Right lobe of liver (tissue), 6 donors: ENCODE measurements at regions not wholly inside any gene's neighbourhood (a gene's known extent, or its start where the extent isn't known, plus 50 kb on each side); places are given as distances from the start of the nearest gene placed in this dataset.

Experiments
- ATAC-seq, 4 donors: fragments of 200-7000 bp; cut with Tn5 transposase; one replicate each; pipeline ENCODE4 v1.9.1; 2020; ENCODE audit warnings: mild to moderate bottlenecking in 4 of 4, moderate library complexity in 4 of 4
- DNase-seq, 3 donors: peaks; one replicate each; pipeline ENCODE4 v3.0.0-alpha.2; 2020
- H3K27ac ChIP-seq, 3 donors: fragments of 200-600 bp; one replicate each; pipeline ENCODE4 v1.8.0; 2022
- H3K27me3 ChIP-seq, 2 donors: fragments of 200-600 bp; one replicate each; pipeline ENCODE4 v1.8.0; 2022
- H3K36me3 ChIP-seq, 4 donors: fragments of 200-600 bp; sonication (generic) in 1 of 4; one replicate each; pipeline versions ENCODE4 v1.5.1 to v1.8.0; 2017 to 2022; ENCODE audit warnings: control low read depth in 1 of 4
- H3K4me1 ChIP-seq, 4 donors: fragments of 200-600 bp; sonication (generic) in 1 of 4; one replicate each; pipeline versions ENCODE4 v1.5.1 to v1.8.0; 2017 to 2022; ENCODE audit warnings: control low read depth in 1 of 4
- H3K4me3 ChIP-seq, 3 donors: fragments of 200-600 bp; one replicate each; pipeline ENCODE4 v1.8.0; 2022
- H3K9me3 ChIP-seq, 4 donors: fragments of 200-600 bp; sonication (generic) in 1 of 4; one replicate each; pipeline versions ENCODE4 v1.5.1 to v1.8.0; 2017 to 2022; ENCODE audit warnings: control low read depth in 1 of 4
- CTCF ChIP-seq, 4 donors: fragments of 200-600 bp in 3 of 4; fragments of 450-650 bp in 1 of 4; IDR thresholded peaks; one replicate each; pipeline versions ENCODE4 v1.5.1 to v1.8.0; 2016 to 2022; ENCODE audit warnings: antibody characterized with exemption in 4 of 4, mild to moderate bottlenecking in 2 of 4
- POLR2A ChIP-seq: fragments of 450-650 bp; IDR thresholded peaks from one replicate; pipeline ENCODE4 v1.6.1; 2017; ENCODE audit warnings: antibody characterized with exemption, mild to moderate bottlenecking
- WGBS: methylation state at CpG from one replicate; pipeline ENCODE4 v1.1.6; 2018; ENCODE audit warnings: low coverage, low lambda C conversion rate; ENCODE audit not compliant: insufficient coverage; ENCODE audit errors: missing lambda C conversion rate; 5-methylcytosine and 5-hydroxymethylcytosine counted together
- intact Hi-C, 2 donors: fragments of 100-400 bp; cut with DNase I; formaldehyde crosslinking; loops; one replicate each; pipeline versions ENCODE4 v1.11.2 to v1.14.1; 2022
- donor health status: DM: no; HTN: yes; CAD: no.
- donor health status: DM: no; HTN: no; CAD: no.
- donor health status: DM: no; HTN: no; CAD: no.
- donor health status: DM: no; HTN: yes; CAD: no.
- donor health status: DM: no; HTN: yes; CAD: no.

DNA sequence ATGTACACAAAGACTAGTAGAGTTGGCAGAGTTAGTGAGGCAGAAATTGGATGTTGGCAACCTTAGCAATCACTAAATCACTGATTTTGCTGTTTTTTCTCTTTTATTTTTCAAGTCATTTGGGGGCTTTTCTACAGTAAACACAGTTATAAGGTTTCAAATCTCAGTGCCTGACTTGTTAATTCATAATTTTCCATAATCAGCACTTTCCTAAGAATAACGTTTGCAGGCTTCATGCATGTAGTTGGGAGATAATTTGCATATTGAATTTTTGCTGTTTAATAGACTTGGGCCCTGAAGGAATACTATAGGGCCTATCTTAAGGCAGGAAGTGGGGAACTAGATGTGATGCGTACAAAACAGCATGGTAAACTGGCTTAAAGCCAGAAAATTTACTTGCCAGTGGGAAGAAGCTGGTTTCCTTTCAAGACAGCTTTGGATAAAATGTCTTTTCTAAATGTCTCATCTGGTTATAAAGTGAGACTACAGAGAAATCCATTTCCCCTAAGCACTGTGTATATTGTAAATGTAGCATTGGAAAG lies 127.2 kb upstream of the SMIM21 start:
- WGBS = 33% methylated on average over 2 of the region's 2 CpGs
- DNase-seq (no peak), ATAC-seq (no peak)

DNA sequence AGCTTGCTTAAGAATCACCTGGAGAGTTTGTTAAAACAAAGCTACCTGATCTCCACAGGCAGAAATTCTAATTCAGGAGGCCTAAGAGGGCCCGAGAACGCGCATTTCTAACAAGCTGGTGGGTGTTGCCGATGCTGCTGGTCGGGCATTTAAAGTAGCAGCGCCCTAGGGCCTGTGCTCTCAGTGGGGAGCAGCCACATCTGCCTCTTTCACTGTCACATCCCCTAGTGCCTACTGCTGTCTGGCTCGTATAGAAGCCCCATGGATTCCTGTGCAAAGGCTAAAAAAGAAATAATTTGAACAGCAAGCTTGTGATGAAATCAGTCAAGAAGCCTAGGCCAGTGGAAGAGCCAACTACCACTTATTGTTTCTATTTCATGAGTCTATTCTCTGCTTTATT lies 126.7 kb upstream of the SMIM21 start:
- DNase-seq (no peak), ATAC-seq (no peak)
- intact Hi-C loops = no loop called here
- no peaks in the 10 kb centered on the region for H3K36me3 ChIP-seq
- TF ChIP-seq POLR2A = no peak
- no peak for TF ChIP-seq CTCF (IDR thresholded peaks at IDR 0.05)
- no peak overlapping the region for H3K4me3 ChIP-seq
- no peaks in the 10 kb centered on the region for H3K4me1 ChIP-seq
- H3K27me3 ChIP-seq = no peaks in the 10 kb centered on the region
- 60% methylated on average over 5 of the region's 7 CpGs for whole genome bisulfite sequencing
- no peaks in the 10 kb centered on the region for H3K9me3 ChIP-seq
- H3K27ac ChIP-seq = no peak overlapping the region

More for the DNA sequence above, 127.2 kb upstream of the SMIM21 start:
- intact Hi-C loops = no loop called here
- no peaks in the 10 kb centered on the region for H3K27me3 ChIP-seq
- no peaks in the 10 kb centered on the region for H3K4me1 ChIP-seq
- TF ChIP-seq POLR2A (no peak), CTCF (IDR thresholded peaks at IDR 0.05) (no peak)
- H3K9me3 ChIP-seq = no peaks in the 10 kb centered on the region
- no peak overlapping the region for H3K27ac ChIP-seq
- H3K4me3 ChIP-seq = no peak overlapping the region
- H3K36me3 ChIP-seq = no peaks in the 10 kb centered on the region

GRCh38 chr18:75553021-75553420 lies 125.5 kb upstream of the SMIM21 start:
- intact Hi-C loops = no loop called here
- H3K27ac ChIP-seq = no peak overlapping the region
- TF ChIP-seq POLR2A = no peak
- no peak for TF ChIP-seq CTCF (IDR thresholded peaks at IDR 0.05)
- no peak for DNase-seq
- no peaks in the 10 kb centered on the region for H3K4me1 ChIP-seq
- ATAC-seq = no peak
- H3K36me3 ChIP-seq = no peaks in the 10 kb centered on the region
- no peaks in the 10 kb centered on the region for H3K27me3 ChIP-seq
- H3K4me3 ChIP-seq = no peak overlapping the region
- no peaks in the 10 kb centered on the region for H3K9me3 ChIP-seq
- 55% methylated on average over 8 of the region's 8 CpGs for WGBS

- H3K27me3 ChIP-seq = no peaks in the 10 kb centered on the region
- H3K27ac ChIP-seq = no peak overlapping the region
- H3K4me3 ChIP-seq = no peak overlapping the region
- no peak for ATAC-seq
- no peaks in the 10 kb centered on the region for H3K9me3 ChIP-seq
- TF ChIP-seq POLR2A = no peak
- TF ChIP-seq CTCF (IDR thresholded peaks at IDR 0.05) = no peak
- 18% methylated on average over 2 of the region's 4 CpGs for WGBS
- DNase-seq = no peak
- intact Hi-C loops = no loop called here
- no peaks in the 10 kb centered on the region for H3K36me3 ChIP-seq
- no peaks in the 10 kb centered on the region for H3K4me1 ChIP-seq
Observed at GRCh38 chr18:75551071-75551470, 123.6 kb upstream of the SMIM21 start.
